Activated T-cell treated with anti-CD3 and anti-CD28 coated beads, Interleukin-2, amount 50 U/mL, for 1 hour (primary cell): ENCODE measurements at regions not wholly inside any gene's neighbourhood (a gene's known extent, or its start where the extent isn't known, plus 50 kb on each side); places are given as distances from the start of the nearest gene placed in this dataset.
"Not testable (repeated sequence)": the region's sequence is repeated elsewhere in the genome, so short reads cannot be mapped to it uniquely, and the experiment has no call there.

Source experiments
- DNase-seq: peaks from one replicate; pipeline ENCODE4 v3.0.0-alpha.2; 2020

DNA sequence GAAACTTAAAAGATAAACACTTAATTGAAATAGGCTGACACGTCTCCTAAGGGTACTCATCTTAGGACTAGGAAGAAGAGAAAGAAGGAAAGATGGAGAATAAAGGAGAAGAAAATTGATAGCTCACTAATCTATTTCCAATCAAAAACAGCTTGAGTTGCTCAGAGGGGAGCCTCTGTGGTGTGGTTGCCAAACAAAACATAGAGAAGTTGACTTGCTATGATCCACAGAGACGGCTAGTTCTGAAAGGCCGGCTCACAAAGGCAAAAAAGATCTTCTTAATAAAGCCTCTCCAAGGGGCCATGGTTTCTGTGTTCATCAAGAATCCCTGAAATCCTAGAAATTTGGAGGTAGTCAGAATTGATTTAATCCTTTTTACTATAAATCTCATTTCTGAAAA, 644.1 kb downstream of the LMO4 start:
- DNase-seq = no peak

DNA sequence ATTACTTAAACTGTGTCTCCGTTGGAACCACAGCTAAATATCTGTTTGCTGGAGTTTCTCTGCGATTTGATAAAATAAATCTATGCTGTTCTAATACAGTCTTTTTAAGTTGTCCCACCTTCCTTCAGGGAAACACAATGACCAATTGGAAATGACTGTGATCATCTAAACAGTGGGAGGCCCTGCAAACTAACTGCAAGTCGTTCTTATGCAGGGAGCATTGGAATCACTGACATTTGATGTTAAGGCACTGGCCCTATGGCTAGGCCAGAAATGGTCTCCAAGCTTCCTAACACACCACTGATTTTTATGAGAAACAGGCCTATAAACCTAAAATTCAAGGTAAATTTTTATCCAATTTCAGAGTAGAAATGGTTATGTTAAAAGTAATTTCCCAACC, 645.2 kb downstream of the LMO4 start:
- DNase-seq = no peak

DNA sequence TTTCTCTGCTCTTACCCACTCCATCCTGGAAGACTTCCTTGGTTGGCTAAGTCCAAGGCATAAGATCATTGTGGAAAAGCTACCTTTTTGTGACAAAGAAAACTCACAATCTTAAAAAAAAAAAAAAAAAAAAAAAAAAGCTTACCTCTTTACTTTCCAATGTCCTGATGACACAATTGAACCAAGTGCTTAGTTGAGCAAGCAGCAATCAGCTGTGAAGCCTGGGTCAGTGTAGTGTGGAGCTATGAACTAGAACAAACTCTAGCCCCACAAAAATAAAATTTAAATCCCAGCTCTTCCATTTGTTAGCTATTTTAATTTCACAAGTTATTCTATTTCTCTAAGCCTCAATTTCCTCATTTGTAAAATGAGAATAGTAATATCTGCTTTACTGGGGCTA, 647.6 kb downstream of the LMO4 start:
- no peak for DNase-seq

DNA sequence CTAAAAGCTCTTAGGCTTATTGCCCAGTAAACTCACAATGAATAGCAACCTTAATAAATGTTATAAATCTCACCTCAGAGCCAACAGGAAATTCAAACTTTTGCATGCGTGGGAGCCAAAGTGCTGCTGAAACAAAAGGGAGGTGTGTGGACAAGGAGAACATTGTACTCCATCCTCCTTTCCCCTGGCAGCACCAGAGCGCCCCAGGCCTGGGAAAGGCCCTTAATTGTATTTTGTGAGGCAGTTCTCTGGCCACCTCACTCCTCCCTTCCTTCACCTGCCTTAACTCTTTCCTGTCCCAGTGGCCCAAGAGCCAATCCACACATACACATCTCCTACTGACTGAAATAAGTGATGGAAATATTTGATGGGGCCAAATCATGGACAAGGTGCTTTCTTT, 648.5 kb downstream of the LMO4 start:
- DNase-seq = no peak

DNA sequence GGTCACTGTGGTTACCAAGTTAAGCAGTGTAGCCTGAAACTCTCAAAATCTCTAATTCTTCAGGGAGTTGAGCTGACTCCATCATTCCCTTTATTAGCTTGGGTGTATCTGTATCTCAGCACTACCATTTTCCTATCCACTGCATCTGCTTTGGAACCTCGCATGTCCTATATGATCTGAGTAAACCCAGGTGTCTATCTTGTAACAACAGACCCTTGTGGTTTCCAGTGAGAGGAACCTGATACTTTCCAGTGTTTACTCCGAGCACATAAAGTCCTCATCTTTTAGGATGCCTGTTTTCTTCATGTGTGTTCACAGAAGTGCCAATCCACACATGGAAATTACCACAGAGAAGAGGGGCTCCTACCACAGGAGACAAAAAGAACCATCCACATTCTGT, 650.4 kb downstream of the LMO4 start:
- no peak for DNase-seq

DNA sequence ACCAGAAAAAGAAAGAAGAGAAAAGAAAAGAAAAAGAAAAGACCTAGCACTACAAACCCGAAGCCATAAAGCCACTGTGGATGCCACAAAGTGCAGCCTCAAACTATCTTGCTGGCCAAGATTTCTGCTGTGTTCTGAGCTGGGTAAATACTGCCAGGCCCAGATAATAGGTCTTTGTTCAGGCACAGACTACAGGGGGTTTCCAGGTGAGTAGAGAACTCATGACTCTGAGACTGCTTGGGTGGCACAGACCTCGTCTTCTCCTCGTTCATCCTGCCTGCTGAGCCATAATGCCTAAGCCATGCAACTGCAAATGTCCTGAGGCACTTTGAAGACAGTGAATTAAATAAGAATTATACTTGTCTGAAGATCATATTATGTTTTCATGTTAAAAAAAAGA, 651.8 kb downstream of the LMO4 start:
- no peak for DNase-seq

DNA sequence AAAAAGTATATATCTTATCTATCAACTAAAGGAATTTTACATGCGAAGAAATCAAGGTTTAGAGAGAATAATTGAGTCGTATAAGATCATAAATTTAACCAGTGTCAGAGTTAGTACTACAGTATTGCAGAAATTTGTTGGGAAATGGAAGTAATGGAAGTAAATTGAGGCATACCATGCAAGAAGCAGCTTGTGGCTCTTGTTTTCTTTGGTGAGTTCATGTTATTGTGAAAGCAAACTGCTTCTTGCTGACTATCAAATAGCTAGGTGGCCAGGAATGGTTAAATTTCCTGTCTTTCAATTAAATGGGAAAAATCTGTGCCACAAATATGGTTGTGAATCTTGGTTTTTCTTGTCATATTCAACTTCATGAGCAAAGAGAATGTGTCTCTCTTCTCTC, 652.7 kb downstream of the LMO4 start:
- DNase-seq = no peak

DNA sequence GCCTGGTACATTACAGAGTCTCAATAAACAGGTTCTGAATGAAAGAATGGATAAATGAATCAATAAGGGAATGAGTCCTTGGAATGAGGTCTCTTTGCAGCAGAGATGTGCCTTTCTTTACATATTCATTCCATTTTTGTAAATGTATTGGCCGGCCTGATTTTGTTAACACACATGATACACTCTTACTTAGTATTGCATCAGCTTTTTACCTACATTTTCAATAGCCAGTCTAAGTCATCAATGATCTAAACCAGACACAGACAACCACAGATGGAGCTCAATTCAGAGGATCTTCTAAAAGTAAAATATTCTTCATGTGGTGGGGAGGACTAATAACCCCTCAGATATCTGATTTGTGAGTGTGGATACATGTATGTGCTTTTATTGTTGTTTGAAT, 653.1 kb downstream of the LMO4 start:
- no peak for DNase-seq

DNA sequence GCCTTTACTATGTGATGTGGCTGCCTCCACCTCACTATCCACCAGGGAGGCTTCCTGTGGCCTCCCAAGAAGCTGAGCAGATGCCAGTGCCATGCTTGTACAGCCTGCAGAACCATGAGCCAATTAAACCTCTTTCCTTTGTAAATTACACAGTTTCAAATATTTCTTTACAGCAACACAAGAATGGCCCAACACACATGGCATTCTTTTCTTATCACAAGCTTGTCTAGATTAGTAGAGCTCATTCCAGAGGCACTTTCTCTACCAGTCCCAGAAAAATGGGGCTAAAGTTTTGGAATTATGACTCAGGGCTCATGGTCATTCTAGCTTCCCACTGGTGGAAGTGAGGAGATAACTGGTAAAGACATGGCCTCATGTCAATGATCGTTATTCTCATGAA, 655.2 kb downstream of the LMO4 start:
- DNase-seq = no peak

DNA sequence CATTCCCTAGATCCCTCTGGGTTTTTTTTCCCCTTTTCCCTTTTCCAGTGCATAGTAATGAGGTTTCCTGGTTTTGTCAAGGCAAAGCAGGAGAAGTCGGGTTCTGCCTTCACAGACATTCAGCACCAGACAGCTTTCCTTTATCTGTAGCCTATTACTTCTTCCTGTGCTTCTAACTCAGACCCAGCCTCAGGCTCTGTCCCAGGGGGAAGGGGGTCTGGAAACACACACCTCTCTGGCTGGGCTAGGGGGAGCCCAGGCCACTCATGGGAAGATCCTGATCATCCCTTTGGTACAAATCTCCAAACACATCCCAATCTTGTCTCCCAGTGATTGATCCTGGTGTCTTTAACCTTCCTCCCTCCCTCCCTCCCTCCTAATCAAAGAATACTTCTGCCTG, 656.4 kb downstream of the LMO4 start:
- no peak for DNase-seq

DNA sequence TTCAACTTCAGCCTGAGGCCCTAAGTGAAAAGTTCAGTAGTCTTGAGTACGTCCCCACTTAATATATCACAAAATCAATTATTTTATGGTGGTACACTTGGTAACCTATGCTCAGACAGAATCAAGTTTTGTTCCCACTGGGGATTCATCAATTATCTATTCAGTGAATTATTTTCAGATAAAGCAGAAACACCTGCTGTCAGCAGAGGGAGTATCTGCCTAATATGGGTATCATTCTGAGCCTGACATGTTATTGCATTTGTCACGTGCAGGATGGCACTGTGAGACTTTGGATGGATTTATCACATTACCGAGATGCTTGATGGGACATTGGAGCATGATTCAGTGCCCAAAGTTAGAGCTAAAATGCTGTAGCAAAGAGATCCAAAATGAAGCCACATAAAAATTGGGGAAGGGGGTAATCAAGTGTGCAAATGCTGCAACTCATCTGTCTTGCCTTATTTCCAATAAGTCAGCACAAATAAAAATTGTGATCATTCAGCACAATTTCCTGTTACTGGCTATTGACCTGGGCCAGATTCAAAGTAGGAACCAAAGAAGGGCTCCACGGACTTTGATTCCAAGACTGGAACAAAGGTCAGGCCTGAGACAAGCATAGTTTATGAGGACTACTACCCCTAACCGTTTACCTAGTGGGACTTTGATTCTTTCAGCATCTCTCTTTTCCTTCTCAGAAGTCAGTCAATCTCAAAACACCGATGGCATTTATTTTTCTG, 657.6 kb downstream of the LMO4 start:
- DNase-seq = no peak

DNA sequence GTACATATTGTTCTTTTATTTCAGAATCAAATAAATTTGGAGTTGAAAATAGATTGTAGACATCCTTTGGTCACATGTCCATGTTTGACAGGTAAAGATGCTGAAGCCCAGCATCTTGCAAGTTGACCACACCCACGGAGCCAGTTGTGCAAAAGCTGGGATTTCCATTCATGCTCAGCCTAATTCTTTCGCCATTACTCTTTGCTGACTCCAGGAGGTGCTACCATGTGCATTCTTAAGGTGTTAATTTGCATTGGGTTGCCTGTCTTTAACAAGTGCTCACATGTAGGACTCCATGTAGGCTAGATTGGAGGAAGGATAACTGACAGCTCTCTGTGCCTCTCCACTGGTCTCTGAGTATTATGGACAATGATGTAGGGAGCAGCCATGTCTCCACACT, 660.7 kb downstream of the LMO4 start:
- DNase-seq = no peak

DNA sequence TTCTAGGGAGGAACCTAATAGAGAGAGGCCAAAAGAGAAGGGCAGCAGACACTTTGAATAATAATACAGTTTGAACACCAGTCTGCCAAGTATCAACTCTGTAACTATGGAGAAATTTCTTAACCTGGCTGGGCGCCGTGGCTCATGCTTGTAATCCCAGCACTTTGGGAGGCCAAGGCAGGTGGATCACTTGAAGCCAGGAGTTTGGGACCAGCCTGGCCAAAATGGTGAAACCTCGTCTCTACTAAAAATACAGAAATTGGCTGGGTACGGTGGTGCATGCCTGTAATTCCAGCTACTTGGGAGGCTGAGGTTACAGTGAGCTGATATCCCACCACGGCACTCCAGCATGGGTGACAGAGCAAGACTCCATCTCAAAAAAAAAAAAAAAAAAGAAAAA, 663.9 kb downstream of the LMO4 start:
- not testable (repeated sequence) for DNase-seq

DNA sequence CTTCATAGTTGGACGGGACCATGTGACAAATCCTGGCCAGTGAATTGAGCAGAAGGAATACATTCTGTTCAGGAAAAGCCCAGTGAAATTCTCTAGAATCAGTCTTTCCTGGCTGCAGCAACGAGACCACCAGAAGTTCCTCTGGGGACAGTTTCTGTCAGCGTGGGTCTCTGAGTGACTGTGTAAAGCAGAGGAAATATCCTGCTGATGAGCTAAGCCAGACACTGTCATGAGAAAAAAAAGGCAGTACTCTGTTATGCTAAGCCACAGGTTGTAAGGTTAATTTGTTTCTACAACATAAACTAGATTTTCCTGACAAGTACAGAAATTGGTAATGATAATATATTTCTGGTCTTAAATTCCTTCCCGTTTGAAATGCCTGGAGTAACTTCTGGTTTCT, 664.4 kb downstream of the LMO4 start:
- no peak for DNase-seq

DNA sequence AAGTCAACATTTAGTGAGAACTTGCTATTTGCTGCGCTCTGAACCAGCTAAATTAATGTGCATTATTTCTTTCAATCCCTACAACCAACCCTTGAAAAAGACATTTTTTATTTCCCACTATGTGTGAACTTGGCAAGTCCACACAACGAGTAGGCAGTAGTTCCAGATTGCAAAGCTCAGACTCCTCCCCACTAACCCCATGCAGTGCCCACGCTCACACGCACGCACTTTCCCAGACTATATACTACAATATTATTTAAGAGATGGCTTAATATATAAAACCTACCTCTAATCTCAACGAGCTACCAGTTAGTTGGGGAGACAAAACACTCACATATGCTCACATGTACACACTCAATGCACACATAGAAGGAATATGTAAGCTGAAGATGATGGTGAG, 671.2 kb downstream of the LMO4 start:
- no peak for DNase-seq

DNA sequence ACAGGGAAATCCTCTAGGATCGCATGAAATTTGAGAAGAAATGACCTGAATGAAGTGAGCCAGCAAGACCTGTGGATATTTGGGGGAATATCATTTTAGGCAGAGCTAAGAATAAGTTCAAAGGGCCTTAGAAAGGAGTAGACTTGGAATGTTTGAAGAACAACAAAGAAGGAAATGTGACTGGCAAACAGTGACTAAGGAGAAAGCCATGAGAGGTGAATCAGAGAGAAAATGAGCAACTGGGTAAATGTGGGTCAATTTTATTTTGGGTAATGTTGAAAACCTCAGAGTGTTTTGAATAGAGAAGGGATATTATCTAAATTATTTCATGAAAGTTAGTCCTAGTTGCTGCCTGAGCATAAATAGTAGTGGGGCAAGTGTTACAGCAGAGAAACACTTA, 672.8 kb downstream of the LMO4 start:
- DNase-seq = no peak

DNA sequence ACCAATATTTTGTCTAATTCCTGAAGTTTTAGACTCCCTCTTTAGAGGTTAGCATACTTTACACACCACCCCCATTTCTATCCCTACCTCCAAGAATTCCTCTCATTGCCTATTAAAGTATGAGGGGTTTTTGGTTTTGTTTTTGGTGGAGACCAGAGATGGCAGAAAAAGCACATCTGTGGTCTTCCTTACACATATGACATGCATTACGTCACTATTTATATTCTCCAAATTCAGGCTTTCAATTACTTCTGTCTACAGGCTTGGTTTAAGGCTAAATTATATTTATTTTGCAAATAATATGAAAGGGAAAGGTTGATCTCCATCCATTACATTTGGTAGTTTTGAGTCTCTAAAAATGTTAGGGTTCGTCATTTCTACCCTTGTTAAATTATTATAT, 674.6 kb downstream of the LMO4 start:
- DNase-seq = no peak

DNA sequence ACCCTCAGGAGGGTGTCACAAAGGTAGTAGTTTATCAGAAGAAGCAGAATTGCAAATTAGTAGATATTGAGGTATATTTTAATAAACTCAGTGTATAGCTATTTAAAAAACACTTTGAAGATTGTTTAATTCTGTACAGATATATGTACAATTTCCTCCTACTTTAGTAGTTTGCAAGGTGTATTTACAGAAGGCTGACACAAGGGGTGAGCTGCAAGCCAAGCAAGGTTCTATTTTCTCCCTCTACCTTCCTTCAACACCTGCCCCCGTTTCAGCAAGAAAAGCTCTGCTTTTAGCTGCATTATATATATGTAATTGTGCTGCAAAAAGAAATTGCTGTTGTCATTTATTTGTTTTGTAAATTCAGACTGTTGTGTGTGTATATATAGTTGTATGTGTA, 674.2 kb upstream of the PKN2 start:
- DNase-seq = no peak

DNA sequence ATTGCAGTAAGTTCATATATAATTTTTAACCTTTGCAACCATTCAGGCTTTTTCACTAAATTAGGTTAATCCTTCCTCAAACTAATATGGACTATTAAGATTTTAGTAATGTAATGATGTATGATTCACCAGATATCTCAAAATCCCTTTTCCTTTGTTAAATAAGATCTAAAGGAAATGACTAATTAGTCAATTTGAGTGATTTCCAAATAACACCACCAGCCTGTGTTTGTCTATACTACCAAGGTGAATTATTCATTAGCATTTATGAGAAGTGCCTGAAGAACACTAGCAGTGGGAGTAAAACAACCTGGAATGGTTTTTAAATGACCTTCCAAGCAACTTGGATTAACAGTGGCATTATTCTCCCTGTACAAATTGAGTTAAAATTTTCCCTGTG, 670.6 kb upstream of the PKN2 start:
- DNase-seq = no peak

DNA sequence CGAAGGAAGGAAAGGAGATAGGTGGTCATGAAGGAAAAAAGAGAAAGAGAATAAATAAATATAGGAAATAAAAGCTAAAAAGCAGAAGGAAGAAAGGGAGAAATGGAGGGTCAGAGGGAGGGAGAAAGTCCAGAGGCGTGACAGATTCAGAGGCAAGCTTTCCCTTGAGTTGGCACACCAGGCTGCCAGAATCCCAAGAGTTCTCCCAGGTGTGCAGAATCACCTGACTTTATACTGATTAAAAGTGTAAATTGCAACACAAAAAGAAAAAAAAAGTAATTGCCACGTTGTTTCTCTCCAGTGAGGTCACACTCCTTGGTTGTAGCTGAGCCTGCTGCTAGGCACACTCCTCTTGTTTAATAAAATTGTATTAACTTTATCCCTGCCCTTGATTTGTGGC, 669.9 kb upstream of the PKN2 start:
- DNase-seq = no peak

DNA sequence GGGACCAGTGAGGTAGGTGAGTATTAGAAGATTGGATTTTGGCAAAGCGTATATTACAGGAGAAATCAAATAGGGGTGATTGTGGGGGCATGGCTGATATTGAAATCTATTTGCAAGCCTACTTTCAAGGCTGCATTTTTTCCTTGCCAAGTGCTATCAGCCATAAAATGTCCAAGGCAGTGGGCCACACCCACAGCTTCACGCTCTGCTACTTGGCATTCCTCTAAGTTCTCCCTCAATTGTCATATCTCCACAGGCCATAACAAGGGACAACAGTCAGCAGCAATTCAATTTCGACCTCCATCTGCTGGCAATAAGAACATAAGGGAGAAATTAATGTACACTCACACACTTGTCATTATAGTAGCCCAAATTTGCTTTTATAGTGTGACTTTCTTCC, 667.1 kb upstream of the PKN2 start:
- no peak for DNase-seq

DNA sequence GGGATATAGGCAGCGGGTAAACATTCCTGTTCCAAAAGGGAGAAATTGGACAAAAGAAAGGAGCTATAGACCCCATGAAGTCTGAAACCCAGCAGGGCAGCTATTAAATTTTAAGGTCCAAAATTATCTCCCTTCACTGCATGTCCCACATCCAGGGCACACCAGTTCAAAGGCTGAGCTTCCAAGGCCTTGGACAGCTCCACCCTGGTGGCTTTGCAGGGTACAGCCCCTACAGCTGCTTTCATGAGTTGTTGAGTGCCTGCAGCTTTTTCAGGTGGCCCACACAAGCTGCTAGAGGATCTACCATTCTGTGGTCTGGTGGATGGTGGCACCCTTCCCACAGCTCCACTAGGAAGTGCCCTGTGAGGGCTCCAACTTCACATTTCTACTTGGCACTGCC, 662.5 kb upstream of the PKN2 start:
- DNase-seq = no peak

DNA sequence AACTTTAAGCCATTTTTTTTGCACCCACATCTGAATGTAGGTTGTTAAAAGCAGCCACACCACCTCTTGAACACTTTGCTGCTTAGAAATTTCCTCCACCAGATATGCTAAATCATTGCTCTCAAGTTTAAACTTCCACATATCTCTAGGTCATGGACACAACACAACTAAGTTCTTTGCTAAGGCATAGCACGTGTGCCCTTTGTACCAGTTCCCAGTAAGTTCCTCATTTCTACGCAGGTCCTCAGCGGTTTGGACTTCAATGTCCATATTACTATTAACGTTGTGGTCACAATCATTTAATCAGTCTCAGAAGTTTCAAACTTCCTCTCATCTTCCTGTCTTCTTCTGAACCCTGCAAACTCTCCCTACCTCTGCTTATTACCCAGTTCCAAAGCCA, 661.6 kb upstream of the PKN2 start:
- DNase-seq = no peak

DNA sequence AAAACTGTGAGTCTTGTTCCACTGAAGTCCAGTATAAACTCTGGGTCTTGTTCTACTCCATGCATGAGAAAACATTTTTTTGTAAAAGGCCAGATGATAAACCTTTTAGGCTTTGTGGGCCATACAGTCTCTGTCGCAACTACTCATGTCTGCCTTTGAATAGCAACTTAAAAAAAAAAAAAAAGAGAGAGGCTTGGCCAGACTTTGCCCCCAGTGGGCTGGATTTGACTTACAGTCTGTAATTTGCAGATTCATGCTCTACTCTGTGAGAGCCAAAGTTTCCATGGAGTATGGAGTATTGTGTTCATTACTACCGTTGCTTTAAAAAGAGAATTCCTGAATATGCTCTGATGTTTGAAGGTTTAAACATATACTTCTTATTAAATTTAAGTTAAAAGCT, 654.9 kb upstream of the PKN2 start:
- no peak for DNase-seq

DNA sequence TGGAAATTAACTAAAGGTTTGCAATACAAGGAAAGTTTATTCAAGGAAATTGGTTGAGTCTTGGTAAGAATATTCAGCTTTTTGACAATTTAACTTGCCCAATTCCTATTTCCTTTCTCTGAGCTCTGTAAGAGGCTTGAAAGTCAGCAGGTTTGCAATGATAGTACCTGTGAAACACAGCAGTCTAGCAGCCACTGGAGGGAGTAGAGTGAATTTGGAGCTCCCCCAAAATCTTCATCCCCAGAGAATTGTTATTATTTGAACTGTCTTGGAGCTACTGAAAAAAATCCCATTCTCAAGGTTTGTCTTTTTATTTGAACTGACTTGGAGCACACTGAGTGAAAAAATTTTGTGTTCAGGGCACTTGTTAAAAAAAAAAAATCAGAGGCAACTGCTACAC, 654.2 kb upstream of the PKN2 start:
- DNase-seq = no peak

DNA sequence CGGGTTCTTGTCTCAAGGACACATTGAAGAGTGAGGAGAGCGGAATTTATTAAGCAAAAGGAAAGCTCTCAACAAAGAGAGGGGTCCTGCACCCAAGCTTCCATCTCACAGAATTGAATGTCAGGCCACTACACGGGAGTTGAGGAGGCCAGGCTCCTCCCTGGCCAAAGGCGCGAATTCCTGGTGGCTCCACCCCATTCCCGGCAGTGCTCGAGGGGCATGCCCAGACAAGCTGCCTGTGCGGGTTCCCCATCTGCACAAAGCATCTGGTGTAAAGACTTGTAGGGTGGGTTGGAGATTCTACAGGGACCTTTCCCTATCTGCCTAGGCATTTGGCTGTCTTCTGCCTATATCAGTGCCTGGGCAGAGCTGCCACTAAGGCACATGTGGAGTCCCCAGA, 648.5 kb upstream of the PKN2 start:
- no peak for DNase-seq
